ENCODE measurements at regions not wholly inside any gene's neighbourhood (a gene's known extent, or its start where the extent isn't known, plus 50 kb on each side); places are given as distances from the start of the nearest gene placed in this dataset.

DNA sequence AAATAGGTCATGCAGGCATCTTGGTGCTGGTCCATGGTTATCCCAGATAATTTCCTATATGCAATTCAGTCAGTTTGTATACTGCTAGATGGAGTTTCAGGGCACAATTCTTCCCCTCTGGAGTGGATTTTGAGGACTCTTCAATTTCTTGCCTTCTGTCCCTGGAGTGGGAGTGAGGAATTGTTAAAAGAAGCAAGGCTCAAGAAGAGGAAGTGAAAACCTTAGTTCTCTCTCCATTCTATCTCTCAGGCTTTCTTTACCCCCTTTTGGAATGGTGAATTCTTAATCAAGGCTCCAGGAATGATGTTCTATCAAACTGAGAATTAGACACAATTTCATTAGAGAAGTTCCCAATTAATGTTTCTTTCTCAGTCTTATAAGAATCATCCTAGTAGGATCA lies 67.1 kb downstream of the RWDD3 start:
- TF ChIP-seq, protein P1, sequence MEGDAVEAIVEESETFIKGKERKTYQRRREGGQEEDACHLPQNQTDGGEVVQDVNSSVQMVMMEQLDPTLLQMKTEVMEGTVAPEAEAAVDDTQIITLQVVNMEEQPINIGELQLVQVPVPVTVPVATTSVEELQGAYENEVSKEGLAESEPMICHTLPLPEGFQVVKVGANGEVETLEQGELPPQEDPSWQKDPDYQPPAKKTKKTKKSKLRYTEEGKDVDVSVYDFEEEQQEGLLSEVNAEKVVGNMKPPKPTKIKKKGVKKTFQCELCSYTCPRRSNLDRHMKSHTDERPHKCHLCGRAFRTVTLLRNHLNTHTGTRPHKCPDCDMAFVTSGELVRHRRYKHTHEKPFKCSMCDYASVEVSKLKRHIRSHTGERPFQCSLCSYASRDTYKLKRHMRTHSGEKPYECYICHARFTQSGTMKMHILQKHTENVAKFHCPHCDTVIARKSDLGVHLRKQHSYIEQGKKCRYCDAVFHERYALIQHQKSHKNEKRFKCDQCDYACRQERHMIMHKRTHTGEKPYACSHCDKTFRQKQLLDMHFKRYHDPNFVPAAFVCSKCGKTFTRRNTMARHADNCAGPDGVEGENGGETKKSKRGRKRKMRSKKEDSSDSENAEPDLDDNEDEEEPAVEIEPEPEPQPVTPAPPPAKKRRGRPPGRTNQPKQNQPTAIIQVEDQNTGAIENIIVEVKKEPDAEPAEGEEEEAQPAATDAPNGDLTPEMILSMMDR (IDR thresholded peaks at IDR 0.05) = no peak
- TF ChIP-seq POLR2A (IDR thresholded peaks at IDR 0.05) (no peak), EP300 (IDR thresholded peaks at IDR 0.05) (no peak), POLR2AphosphoS5 (IDR thresholded peaks at IDR 0.05) (no peak)

Measured in sigmoid colon (tissue), 4 donors.